ENCODE measurements at regions not wholly inside any gene's neighbourhood (a gene's known extent, or its start where the extent isn't known, plus 50 kb on each side); places are given as distances from the start of the nearest gene placed in this dataset.
A peak's percentile ranks its signal among the peaks of the same experiment; 100 is the strongest.

- H3K4me3 ChIP-seq (ENCODE audit: low read depth, low read length), result no peak overlapping the region
- no peaks in the 10 kb centered on the region for H3K27me3 ChIP-seq (ENCODE audit: control insufficient read depth, insufficient read depth, low read length)
- DNase-seq (ENCODE audit: low read depth), result peak; percentile 90
- TF ChIP-seq CTCF (IDR thresholded peaks at IDR 0.05; ENCODE audit: insufficient read depth, low read length, poor library complexity, severe bottlenecking), result no peak
- no peaks in the 10 kb centered on the region for H3K36me3 ChIP-seq (ENCODE audit: control insufficient read depth, insufficient read depth, low read length)
Measured at GRCh38 chr11:91860661-91861060, 364.0 kb upstream of the FAT3 start.

- TF ChIP-seq CTCF (IDR thresholded peaks at IDR 0.05; ENCODE audit: insufficient read depth, low read length, poor library complexity, severe bottlenecking), result no peak
- no peak overlapping the region for H3K4me3 ChIP-seq (ENCODE audit: low read depth, low read length)
- DNase-seq (ENCODE audit: low read depth), result peak; percentile 32
- H3K36me3 ChIP-seq (ENCODE audit: control insufficient read depth, insufficient read depth, low read length), result no peaks in the 10 kb centered on the region
- no peaks in the 10 kb centered on the region for H3K27me3 ChIP-seq (ENCODE audit: control insufficient read depth, insufficient read depth, low read length)
Measured at GRCh38 chr11:91859666-91860065, 365.0 kb upstream of the FAT3 start.

- Histone ChIP-seq H3K36me3 (ENCODE audit: control insufficient read depth, insufficient read depth, low read length) (no peaks in the 10 kb centered on the region), H3K4me3 (ENCODE audit: low read depth, low read length) (no peak overlapping the region), H3K27me3 (ENCODE audit: control insufficient read depth, insufficient read depth, low read length) (no peaks in the 10 kb centered on the region)
- DNase-seq (ENCODE audit: low read depth), result no peak
- no peak for TF ChIP-seq CTCF (IDR thresholded peaks at IDR 0.05; ENCODE audit: insufficient read depth, low read length, poor library complexity, severe bottlenecking)
Measured at GRCh38 chr11:91857179-91857578, 367.4 kb upstream of the FAT3 start.

GRCh38 chr11:91854780-91855179 lies 369.8 kb upstream of the FAT3 start:
- H3K36me3 ChIP-seq (ENCODE audit: control insufficient read depth, insufficient read depth, low read length), result no peaks in the 10 kb centered on the region
- no peak for DNase-seq (ENCODE audit: low read depth)
- TF ChIP-seq CTCF (IDR thresholded peaks at IDR 0.05; ENCODE audit: insufficient read depth, low read length, poor library complexity, severe bottlenecking), result no peak
- H3K27me3 ChIP-seq (ENCODE audit: control insufficient read depth, insufficient read depth, low read length), result no peaks in the 10 kb centered on the region
- no peak overlapping the region for H3K4me3 ChIP-seq (ENCODE audit: low read depth, low read length)

- Histone ChIP-seq H3K4me3 (ENCODE audit: low read depth, low read length) (no peak overlapping the region), H3K27me3 (ENCODE audit: control insufficient read depth, insufficient read depth, low read length) (no peaks in the 10 kb centered on the region), H3K36me3 (ENCODE audit: control insufficient read depth, insufficient read depth, low read length) (no peaks in the 10 kb centered on the region)
- no peak for TF ChIP-seq CTCF (IDR thresholded peaks at IDR 0.05; ENCODE audit: insufficient read depth, low read length, poor library complexity, severe bottlenecking)
- DNase-seq (ENCODE audit: low read depth), result no peak
Measured at GRCh38 chr11:91854171-91854570, 370.4 kb upstream of the FAT3 start.

- H3K36me3 ChIP-seq (ENCODE audit: control insufficient read depth, insufficient read depth, low read length), result no peaks in the 10 kb centered on the region
- no peaks in the 10 kb centered on the region for H3K27me3 ChIP-seq (ENCODE audit: control insufficient read depth, insufficient read depth, low read length)
- H3K4me3 ChIP-seq (ENCODE audit: low read depth, low read length), result no peak overlapping the region
- DNase-seq (ENCODE audit: low read depth), result no peak
- no peak for TF ChIP-seq CTCF (IDR thresholded peaks at IDR 0.05; ENCODE audit: insufficient read depth, low read length, poor library complexity, severe bottlenecking)
Measured at GRCh38 chr11:91851908-91852307, 372.7 kb upstream of the FAT3 start.

Measured in kidney epithelial cell (primary cell).